Putamen (tissue), 1 donor: ENCODE measurements at regions not wholly inside any gene's neighbourhood (a gene's known extent, or its start where the extent isn't known, plus 50 kb on each side); places are given as distances from the start of the nearest gene placed in this dataset.

Experiments used
- DNase-seq: peaks from one replicate; pipeline ENCODE4 v3.0.0-alpha.2; 2016; ENCODE audit warnings: low spot score

GRCh38 chr2:12495247-12495868 lies 221.4 kb upstream of the TRIB2 start:
- no peak for DNase-seq

- no peak for DNase-seq
These were observed 218.4 kb upstream of the TRIB2 start for GRCh38 chr2:12498286-12498685.

GRCh38 chr2:12498704-12499103 lies 218.0 kb upstream of the TRIB2 start:
- no peak for DNase-seq

- no peak for DNase-seq
These were observed 215.8 kb upstream of the TRIB2 start for GRCh38 chr2:12500899-12501298.

GRCh38 chr2:12501469-12502158 lies 215.1 kb upstream of the TRIB2 start:
- no peak for DNase-seq

GRCh38 chr2:12502759-12503158 lies 214.0 kb upstream of the TRIB2 start:
- DNase-seq: no peak

- no peak for DNase-seq
These were observed 212.3 kb upstream of the TRIB2 start for GRCh38 chr2:12504443-12504842.

GRCh38 chr2:12506846-12507245 lies 209.9 kb upstream of the TRIB2 start:
- no peak for DNase-seq

- no peak for DNase-seq
These were observed 209.4 kb upstream of the TRIB2 start for GRCh38 chr2:12507295-12507694.

GRCh38 chr2:12510070-12510469 lies 206.7 kb upstream of the TRIB2 start:
- DNase-seq: no peak

- DNase-seq: no peak
These were observed 203.4 kb upstream of the TRIB2 start for GRCh38 chr2:12513339-12513738.

GRCh38 chr2:12514168-12514567 lies 202.6 kb upstream of the TRIB2 start:
- DNase-seq: no peak

- DNase-seq: no peak
These were observed 201.9 kb upstream of the TRIB2 start for GRCh38 chr2:12514631-12515437.

- DNase-seq: no peak
These were observed 200.9 kb upstream of the TRIB2 start for GRCh38 chr2:12515871-12516270.

GRCh38 chr2:12533337-12534005 lies 183.3 kb upstream of the TRIB2 start:
- no peak for DNase-seq

GRCh38 chr2:12534646-12535263 lies 182.0 kb upstream of the TRIB2 start:
- peak; percentile 69 for DNase-seq

- no peak for DNase-seq
These were observed 179.8 kb upstream of the TRIB2 start for GRCh38 chr2:12536976-12537375.

- DNase-seq: no peak
These were observed 178.5 kb upstream of the TRIB2 start for GRCh38 chr2:12538138-12538694.

- no peak for DNase-seq
These were observed 177.4 kb upstream of the TRIB2 start for GRCh38 chr2:12539336-12539735.

GRCh38 chr2:12539776-12540562 lies 176.8 kb upstream of the TRIB2 start:
- DNase-seq: no peak
